ENCODE measurements at regions not wholly inside any gene's neighbourhood (a gene's known extent, or its start where the extent isn't known, plus 50 kb on each side); places are given as distances from the start of the nearest gene placed in this dataset.

DNA sequence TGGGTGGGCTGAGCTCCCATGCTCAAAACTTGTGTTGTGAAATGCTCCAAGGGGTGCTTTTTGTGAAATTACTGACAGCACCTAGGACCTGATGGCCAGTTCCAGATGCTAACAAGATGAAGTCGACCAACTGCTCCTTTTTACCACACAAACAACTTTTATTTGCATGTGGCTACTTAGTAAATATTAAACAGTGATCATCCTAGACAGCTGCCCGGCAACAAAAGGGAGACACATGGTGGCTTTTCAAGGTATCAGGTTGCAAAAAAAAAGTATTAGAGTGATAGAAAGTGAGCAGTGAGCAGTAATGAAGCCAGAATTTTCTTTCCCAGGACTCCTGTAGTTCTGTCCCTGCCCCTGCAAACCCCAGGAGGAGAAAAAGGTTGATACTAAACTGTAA lies 118.5 kb downstream of the RPIA start:
- 7% methylated on average over 2 of the region's 2 CpGs for WGBS (ENCODE audit: insufficient coverage, low coverage, low lambda C conversion rate, missing lambda C conversion rate)
- TF ChIP-seq POLR2A (IDR thresholded peaks at IDR 0.05) (no peak), CTCF (IDR thresholded peaks at IDR 0.05) (no peak)
- Histone ChIP-seq H3K4me3 (no peak overlapping the region), H3K27me3 (no peaks in the 10 kb centered on the region), H3K9me3 (no peaks in the 10 kb centered on the region), H3K27ac (no peak overlapping the region), H3K36me3 (no peaks in the 10 kb centered on the region), H3K4me1 (no peaks in the 10 kb centered on the region)
- DNase-seq (no peak), ATAC-seq (no peak)
- intact Hi-C loops (cut with DNase I): no loop called here

- WGBS (ENCODE audit: insufficient coverage, low coverage, low lambda C conversion rate, missing lambda C conversion rate): no CpG with 5 or more reads among the region's 8 CpGs
- H3K27me3 ChIP-seq: no peaks in the 10 kb centered on the region
- no peak overlapping the region for H3K27ac ChIP-seq
- no peak overlapping the region for H3K4me3 ChIP-seq
- intact Hi-C loops (cut with DNase I): no loop called here
- DNase-seq (no peak), ATAC-seq (no peak)
- no peaks in the 10 kb centered on the region for H3K36me3 ChIP-seq
- no peaks in the 10 kb centered on the region for H3K4me1 ChIP-seq
- no peak for TF ChIP-seq CTCF (IDR thresholded peaks at IDR 0.05)
- no peak for TF ChIP-seq POLR2A (IDR thresholded peaks at IDR 0.05)
- no peaks in the 10 kb centered on the region for H3K9me3 ChIP-seq
Observed at GRCh38 chr2:88810488-88810887, 119.0 kb downstream of the RPIA start.

- no peak for TF ChIP-seq CTCF (IDR thresholded peaks at IDR 0.05)
- TF ChIP-seq POLR2A (IDR thresholded peaks at IDR 0.05): no peak
- WGBS (ENCODE audit: insufficient coverage, low coverage, low lambda C conversion rate, missing lambda C conversion rate): 69% methylated on average over 2 of the region's 3 CpGs
- Histone ChIP-seq H3K9me3 (no peaks in the 10 kb centered on the region), H3K27ac (no peak overlapping the region), H3K4me1 (no peaks in the 10 kb centered on the region), H3K4me3 (no peak overlapping the region), H3K36me3 (no peaks in the 10 kb centered on the region), H3K27me3 (no peaks in the 10 kb centered on the region)
- ATAC-seq (peak; percentile 29 to 58 (median 50)), DNase-seq (no peak)
- intact Hi-C loops (cut with DNase I): no loop called here
Observed at GRCh38 chr2:88811233-88811632, 119.8 kb downstream of the RPIA start.

DNA sequence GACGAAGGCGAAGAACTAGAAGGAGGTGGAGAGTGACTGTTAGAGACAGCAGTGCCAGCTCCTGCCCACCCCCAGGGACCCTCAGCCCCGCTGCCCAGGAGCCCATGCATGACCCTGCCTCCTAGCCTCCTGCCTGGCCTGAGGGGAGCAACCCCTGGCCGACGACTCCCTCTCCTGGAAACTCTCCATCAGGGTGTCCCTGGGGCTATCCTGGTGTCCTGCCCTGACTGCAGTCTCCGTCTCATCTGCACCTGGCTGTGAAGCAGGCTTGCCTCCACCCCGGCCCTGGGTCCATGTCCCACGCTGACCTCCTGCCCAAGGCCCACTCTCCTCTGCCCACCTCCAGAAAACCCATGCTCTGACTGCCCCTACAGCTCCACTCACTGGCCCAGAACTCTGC lies 120.2 kb downstream of the RPIA start:
- intact Hi-C loops (cut with DNase I): no loop called here
- 70% methylated on average over 3 of the region's 8 CpGs for WGBS (ENCODE audit: insufficient coverage, low coverage, low lambda C conversion rate, missing lambda C conversion rate)

More for the DNA sequence above, 120.2 kb downstream of the RPIA start:
- DNase-seq: no peak
- H3K4me1 ChIP-seq: no peaks in the 10 kb centered on the region
- ATAC-seq: peak in 2 of 4 donors; percentile 17 to 18
- H3K4me3 ChIP-seq: no peak overlapping the region
- no peaks in the 10 kb centered on the region for H3K27me3 ChIP-seq
- H3K27ac ChIP-seq: no peak overlapping the region
- H3K9me3 ChIP-seq: no peaks in the 10 kb centered on the region
- TF ChIP-seq POLR2A (IDR thresholded peaks at IDR 0.05) (no peak), CTCF (IDR thresholded peaks at IDR 0.05) (no peak)
- H3K36me3 ChIP-seq: no peaks in the 10 kb centered on the region
